ENCODE measurements at regions not wholly inside any gene's neighbourhood (a gene's known extent, or its start where the extent isn't known, plus 50 kb on each side); places are given as distances from the start of the nearest gene placed in this dataset.
A peak's percentile ranks its signal among the peaks of the same experiment; 100 is the strongest.
"Not testable (repeated sequence)": the region's sequence is repeated elsewhere in the genome, so short reads cannot be mapped to it uniquely, and the experiment has no call there.

DNA sequence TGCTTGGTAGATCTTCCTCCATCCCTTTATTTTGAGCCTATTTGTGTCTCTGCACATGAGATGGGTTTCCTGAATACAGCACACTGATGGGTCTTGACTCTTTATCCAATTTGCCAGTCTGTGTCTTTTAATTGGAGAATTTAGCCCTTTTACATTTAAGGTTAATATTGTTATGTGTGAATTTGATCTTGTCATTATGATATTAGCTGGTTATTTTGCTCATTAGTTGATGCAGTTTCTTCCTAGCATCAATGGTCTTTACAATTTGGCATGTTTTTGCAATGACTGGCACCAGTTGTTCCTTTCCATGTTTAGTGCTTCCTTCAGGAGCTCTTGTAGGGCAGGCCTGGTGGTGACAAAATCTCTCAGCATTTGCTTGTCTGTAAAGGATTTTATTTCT, 72.4 kb downstream of the HNRNPD start:
- DNase-seq = not testable (repeated sequence)

GRCh38 chr4:82293304-82293703, 80.5 kb downstream of the HNRNPD start:
- DNase-seq = peak; percentile 39

DNA sequence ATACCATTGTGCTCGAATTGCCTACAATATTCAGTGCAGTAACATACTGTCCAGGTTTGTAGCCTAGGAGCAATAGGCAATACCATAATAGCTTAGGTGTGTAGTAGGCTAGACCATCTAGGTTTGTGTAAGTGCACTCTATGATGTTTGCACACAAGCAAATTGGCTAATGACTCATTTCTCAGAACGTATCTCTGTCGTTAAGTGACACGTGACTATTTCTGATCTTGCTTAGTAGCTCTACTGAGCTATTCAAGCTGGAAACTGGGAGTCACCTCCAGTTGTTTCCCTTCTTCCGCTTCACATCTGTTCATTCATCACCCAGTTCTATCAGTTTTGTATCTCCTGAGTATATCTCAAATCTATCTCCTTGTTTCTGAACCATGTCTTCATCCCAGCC, 86.1 kb downstream of the HNRNPD start:
- DNase-seq = peak; percentile 36

DNA sequence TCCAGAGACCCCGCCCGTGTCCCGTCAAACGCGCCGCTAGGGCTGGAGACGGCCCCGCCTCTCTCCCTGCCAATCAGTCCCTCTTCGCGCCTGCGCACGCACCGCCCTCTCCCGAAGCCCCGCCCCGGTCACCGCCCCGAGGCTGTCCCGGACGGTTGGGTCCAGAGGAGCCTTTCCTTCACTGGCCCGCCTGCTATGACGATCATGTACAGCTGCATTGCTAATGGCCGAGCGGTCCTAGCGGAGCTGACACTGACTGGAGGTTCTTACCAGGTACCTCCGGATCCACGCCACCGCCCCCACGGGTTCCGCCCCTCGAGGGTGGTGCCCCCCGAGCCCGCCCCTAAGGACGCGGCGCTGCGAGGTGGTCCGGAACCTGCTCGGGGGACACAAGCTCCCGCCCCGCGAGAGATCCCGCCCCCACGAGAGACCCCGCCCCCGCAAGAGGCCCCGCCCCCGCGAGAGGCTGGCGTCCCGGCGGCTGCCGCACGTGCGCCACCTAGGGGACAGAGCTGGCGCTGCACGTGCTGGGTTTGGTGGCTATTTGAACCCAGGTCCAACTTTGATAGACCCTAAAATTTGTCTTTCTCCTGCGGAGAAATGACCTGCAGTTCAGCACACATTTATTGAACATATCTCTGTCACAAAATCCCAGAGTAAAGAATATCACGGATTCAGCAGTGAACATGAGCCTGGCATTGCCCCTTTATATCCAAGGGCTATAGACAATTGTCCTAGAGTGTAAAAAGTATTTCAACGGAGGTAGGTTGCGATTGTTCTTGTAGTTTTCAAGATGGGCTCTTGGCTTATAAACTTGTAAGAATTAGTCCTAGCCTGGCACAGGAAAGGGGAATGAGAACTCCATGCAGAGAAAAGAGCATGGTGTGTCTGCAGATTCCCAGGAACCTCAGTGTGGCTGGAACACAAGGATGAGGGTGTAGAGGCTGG, 88.7 kb downstream of the HNRNPD start:
- DNase-seq = peak; percentile 98

DNA sequence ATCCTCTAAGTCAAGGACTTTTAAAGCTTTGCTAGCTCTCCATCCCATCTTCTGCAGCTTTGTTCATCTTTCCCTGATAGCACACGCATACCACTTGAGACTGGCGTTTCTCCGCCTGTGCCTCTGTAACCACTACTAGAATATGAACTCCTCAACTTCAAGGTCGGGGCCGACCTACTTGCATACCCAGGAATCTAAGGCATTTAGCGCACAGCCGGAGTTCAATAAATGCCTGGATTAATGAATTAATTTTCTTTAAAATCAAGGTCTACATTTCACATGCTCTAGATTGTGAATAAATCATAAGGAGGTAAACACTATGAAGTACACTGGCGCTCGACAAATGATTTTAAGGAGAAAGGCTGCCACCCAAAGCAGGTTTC, 89.3 kb downstream of the HNRNPD start:
- DNase-seq = no peak

DNA sequence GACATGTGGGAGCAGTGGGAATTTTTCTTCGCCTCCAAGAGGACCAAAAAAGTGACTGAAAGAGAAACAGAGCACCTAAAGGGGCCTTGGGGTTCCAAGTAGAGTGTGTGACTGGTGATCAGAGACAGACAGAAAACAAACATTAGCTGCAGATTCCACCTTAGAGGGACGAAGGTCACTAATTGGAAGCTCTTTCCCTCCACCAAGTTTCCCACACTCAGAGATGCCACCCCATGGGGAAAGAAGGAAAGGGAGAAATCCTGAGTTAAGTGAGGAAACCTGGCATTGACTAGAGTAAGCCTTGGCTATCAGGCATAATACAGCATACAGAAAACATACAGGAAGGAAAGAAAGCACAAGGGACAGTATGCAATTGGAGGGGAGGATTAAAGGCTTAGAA, 90.9 kb downstream of the HNRNPD start:
- no peak for DNase-seq

DNA sequence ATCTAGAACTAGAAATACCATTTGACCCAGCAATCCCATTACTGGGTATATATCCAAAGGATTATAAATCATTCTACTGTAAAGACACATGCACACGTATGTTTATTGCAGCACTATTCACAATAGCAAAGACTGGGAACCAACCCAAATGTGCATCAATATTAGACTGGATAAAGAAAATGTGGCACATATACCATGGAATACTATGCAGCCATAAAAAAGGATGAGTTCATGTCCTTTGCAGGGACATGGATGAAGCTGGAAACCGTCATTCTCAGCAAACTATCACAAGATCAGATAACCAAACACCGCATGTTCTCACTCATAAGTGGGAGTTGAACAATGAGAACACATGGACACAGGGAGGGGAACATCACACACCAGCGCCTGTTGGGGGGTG, 94.2 kb downstream of the HNRNPD start:
- DNase-seq = not testable (repeated sequence)

DNA sequence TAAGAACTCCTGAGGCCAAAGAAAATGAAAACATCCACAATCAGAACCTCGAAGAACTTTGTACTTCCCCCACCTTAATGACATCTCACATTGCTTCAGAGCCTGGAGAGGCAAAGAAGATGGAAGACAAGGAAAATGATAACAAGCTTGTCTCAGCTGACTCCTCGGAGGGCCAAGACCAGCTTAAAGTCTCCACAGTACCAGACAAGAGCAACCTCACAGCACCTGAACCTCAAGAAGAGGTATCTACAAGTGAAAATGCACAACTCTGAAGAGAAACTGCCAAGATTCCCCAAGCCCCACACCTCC, 97.5 kb downstream of the HNRNPD start:
- DNase-seq = no peak

GRCh38 chr4:82275431-82276331, 98.1 kb downstream of the HNRNPD start:
- no peak for DNase-seq

- DNase-seq = not testable (repeated sequence)
Measured at GRCh38 chr4:82274700-82275099, 99.1 kb downstream of the HNRNPD start.

DNA sequence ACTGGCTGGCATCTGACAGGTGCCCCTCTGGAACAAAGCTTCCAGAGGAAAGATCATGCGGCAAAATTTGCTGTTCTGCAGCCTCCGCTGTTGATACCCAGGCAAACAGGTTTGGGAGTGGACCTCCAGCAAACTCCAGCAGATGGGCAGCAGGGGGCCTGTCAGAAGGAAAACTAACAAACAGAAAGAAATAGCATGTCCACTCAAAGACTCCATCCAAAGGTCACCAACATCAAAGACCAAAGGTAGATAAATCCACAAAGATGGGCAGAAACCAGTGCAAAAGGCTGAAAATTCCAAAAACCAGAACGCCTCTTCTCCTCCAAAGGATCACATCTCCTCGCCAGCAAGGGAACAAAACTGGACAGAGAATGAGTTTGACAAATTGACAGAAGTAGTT, 101.3 kb downstream of the HNRNPD start:
- DNase-seq = not testable (repeated sequence)

DNA sequence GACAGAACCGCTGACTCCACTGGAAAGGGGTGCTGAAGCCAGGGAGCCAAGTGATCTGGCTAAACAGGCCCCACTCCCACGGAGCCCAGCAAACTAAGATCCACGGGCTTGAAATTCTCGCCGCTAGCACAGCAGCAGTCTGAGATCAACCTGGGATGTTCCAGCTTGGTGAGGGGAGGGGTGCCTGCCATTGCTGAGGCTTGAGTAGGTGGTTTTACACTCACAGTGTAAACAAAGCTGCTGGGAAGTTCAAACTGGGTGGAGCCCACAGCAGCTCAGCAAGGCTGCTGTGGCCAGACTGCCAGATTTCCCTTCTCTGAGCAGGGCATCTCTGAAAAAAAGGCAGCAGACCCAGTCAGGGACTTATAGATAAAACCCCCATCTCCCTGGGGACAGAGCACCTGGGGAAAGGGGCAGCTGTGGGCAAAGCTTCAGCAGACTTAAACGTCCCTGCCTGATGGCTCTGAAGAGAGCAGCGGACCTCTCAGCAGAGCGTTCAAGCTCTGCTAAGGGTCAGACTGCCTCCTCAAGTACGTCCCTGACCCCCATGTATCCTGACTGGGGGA, 101.8 kb downstream of the HNRNPD start:
- DNase-seq = not testable (repeated sequence)

- DNase-seq = no peak
Measured at GRCh38 chr4:82268826-82269193, 105.0 kb downstream of the HNRNPD start.

DNA sequence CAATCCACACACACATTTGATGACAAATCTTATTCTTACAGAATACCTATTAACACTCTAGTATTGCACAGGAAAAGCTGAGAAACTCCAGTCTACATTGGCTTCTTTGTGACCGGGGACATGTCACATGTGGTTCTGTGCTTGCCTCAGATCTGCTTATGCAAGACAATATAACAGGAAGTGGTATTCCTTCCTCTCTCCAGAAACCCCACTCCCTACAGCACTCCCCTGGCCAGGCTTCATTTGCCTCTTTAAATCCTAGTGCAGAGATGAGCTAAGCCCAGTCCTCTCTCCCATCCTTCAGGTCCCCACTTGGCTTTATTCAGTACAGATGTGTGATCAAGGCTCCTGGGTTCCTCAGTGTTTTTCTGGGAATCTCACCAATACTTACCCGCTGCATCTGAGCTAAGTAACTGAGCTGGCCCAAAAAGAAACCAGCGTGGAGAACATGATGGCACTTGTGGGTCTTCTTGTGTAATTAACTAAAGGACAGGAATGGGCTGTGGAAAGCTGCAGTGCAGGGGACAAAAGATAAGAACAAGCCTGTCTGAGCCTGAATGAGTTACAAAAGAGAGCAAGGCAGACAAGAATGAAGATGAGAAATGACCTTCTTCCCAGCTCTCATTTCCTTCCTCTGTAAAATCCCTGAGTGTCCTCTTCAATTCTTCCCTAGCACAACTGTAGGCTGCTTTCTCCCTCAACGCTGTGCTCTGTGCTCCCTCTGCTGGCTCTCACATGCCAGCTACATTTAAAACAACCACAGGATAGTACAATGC, 105.6 kb downstream of the HNRNPD start:
- peak; percentile 41 for DNase-seq

- no peak for DNase-seq
Measured at GRCh38 chr4:82267506-82267905, 106.3 kb downstream of the HNRNPD start.

DNA sequence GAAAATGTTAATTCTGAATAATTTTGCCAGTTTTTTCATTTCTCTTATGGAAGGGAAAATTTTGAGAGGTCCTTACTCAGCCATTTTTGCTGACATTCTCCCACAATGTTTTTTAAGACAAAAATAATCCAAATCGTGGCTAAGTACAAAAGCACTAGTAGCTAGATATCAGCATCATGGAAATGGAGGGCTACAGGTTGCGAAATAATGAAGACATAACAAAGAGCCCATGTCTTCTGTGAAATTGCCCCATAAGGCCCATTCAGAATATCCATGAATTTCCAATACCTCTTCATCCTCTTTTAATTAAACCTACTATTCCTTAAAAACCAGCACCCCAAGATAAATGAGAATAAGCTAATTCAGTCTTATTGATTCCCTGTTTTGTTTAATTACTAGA, 107.4 kb downstream of the HNRNPD start:
- DNase-seq = no peak

DNA sequence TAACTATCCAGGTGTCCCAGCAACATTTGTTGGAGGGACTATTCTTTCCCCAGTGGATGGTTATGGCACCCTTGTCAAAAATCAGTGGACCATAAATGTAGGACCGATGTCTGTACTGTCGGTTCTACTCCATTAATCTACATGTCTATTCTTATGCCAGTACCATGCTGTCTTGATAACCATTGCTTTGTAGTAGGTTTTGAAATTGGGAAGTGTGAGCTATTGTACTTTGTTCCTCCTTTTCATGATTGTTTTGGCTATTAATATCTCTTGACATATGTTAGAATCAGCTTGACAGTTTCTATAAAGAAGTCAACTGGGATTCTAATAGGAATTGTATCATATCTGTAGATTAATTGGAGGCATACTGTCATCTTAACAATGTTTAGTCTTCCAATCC, 112.7 kb downstream of the HNRNPD start:
- no peak for DNase-seq

DNA sequence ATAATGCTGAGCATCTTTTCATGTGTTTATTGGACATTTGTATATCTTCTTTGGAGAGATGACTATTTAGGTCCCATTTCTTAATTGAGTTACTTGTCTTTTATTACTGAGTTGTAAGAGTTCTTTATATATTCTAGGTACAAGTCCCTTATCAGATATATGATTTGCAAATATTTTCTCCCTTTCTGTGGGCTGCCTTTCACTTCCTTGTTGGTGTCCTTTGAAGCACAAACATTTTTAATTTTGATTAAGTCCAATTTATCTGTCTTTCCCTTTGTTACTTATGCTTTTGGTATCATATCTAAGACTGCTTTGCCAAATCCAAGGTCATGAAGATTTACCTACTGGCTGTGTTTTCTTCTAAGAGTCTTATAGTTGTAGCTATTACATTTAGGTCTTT, 113.2 kb downstream of the HNRNPD start:
- DNase-seq = no peak

GRCh38 chr4:82256718-82257117, 117.1 kb downstream of the HNRNPD start:
- DNase-seq = no peak

GRCh38 chr4:82255657-82256056, 118.1 kb downstream of the HNRNPD start:
- no peak for DNase-seq

GRCh38 chr4:82248903-82249632, 124.7 kb downstream of the HNRNPD start:
- DNase-seq = no peak

- DNase-seq = no peak
Measured at GRCh38 chr4:82247629-82248028, 126.2 kb downstream of the HNRNPD start.
